Keratinocyte (primary cell): ENCODE measurements at regions not wholly inside any gene's neighbourhood (a gene's known extent, or its start where the extent isn't known, plus 50 kb on each side); places are given as distances from the start of the nearest gene placed in this dataset.

Source experiments
- DNase-seq: peaks from one replicate; pipeline ENCODE4 v3.0.0-alpha.2; 2011; ENCODE audit warnings: low read depth, missing footprints, low spot score
- FAIRE-seq: peaks from 2 replicates; lab custom pipeline; 2011; peaks lifted over from hg19 to GRCh38; lab: Jason Lieb, UNC
- H2AFZ ChIP-seq: 2 replicates; pipeline ENCODE4 v1.6.0; 2012; ENCODE audit warnings: low read length, control low read depth, inconsistent platforms; ENCODE audit not compliant: control insufficient read depth
- H3K27ac ChIP-seq: 2 replicates; pipeline ENCODE4 v1.5.1; 2011; ENCODE audit warnings: low read length; ENCODE audit not compliant: control insufficient read depth, insufficient read depth
- H3K27me3 ChIP-seq: 3 replicates; pipeline ENCODE4 v1.6.0; 2011; ENCODE audit warnings: low read length; ENCODE audit not compliant: control insufficient read depth, insufficient read depth; ENCODE audit errors: extremely low read depth
- H3K36me3 ChIP-seq, 2 experiments: 2 replicates in 1 of 2; 3 replicates in 1 of 2; pipeline ENCODE4 v1.5.1; 2011; ENCODE audit warnings: low read length in 2 of 2, mild to moderate bottlenecking in 1 of 2; ENCODE audit not compliant: control insufficient read depth in 2 of 2, insufficient read depth in 2 of 2; ENCODE audit errors: extremely low read depth in 1 of 2
- H3K4me1 ChIP-seq: 3 replicates; pipeline ENCODE4 v1.5.1; 2011; ENCODE audit warnings: low read length; ENCODE audit not compliant: control insufficient read depth, insufficient read depth; ENCODE audit errors: extremely low read depth
- H3K4me2 ChIP-seq: 3 replicates; pipeline ENCODE4 v1.6.0; 2011; ENCODE audit warnings: low read depth, low read length; ENCODE audit not compliant: control insufficient read depth, insufficient read depth; ENCODE audit errors: extremely low read depth
- H3K4me3 ChIP-seq, 3 experiments: fragments of 200-600 bp in 1 of 3; sonication (generic) in 1 of 3; 2 replicates in 2 of 3; 3 replicates in 1 of 3; pipeline ENCODE4 v1.5.1; 2011 to 2016; ENCODE audit warnings: low read length in 3 of 3, mild to moderate bottlenecking in 3 of 3, control low read depth in 2 of 3, inconsistent platforms in 1 of 3, low read depth in 1 of 3, mixed read lengths in 1 of 3, mixed run types in 1 of 3, moderate library complexity in 1 of 3; ENCODE audit not compliant: control insufficient read depth in 2 of 3, insufficient read depth in 2 of 3; ENCODE audit errors: extremely low read depth in 1 of 3
- H3K79me2 ChIP-seq: 2 replicates; pipeline ENCODE4 v1.6.0; 2012; ENCODE audit warnings: low read length; ENCODE audit not compliant: control insufficient read depth, insufficient read depth
- H3K9ac ChIP-seq: 3 replicates; pipeline ENCODE4 v1.6.0; 2011; ENCODE audit warnings: low read length; ENCODE audit not compliant: control insufficient read depth, insufficient read depth; ENCODE audit errors: extremely low read depth
- H3K9me1 ChIP-seq: 3 replicates; pipeline ENCODE4 v1.6.0; 2011; ENCODE audit warnings: low read length; ENCODE audit not compliant: control insufficient read depth, insufficient read depth; ENCODE audit errors: extremely low read depth
- H3K9me3 ChIP-seq: 2 replicates; pipeline ENCODE4 v1.5.1; 2012; ENCODE audit warnings: low read depth, low read length; ENCODE audit not compliant: control insufficient read depth
- H4K20me1 ChIP-seq: 3 replicates; pipeline ENCODE4 v1.6.0; 2011; ENCODE audit warnings: low read length; ENCODE audit not compliant: control insufficient read depth, insufficient read depth; ENCODE audit errors: extremely low read depth
- EZH2 ChIP-seq: IDR thresholded peaks from one replicate; pipeline ENCODE4 v1.6.1; 2012; ENCODE audit warnings: inconsistent platforms, mild to moderate bottlenecking, low read length, moderate library complexity
- dilution Hi-C: fragments of 300-500 bp; cut with MboI; formaldehyde crosslinking; loops from one replicate; pipeline ENCODE4 v1.7.0; 2020; ENCODE audit warnings: low sequenced_read_pairs; ENCODE audit not compliant: extremely low pct_ligation_motif_present
- TF ChIP-seq, protein P1 (sequence below), 3 experiments: IDR thresholded peaks in 1 of 3; conservative IDR thresholded peaks in 1 of 3; optimal IDR thresholded peaks in 1 of 3; 2 replicates in 2 of 3; 3 replicates in 1 of 3; pipeline versions ENCODE3 to v1.5.1; 2011; ENCODE audit warnings: low read length in 3 of 3, mild to moderate bottlenecking in 3 of 3, moderate library complexity in 2 of 3, control low read depth in 1 of 3, inconsistent platforms in 1 of 3; ENCODE audit not compliant: insufficient read depth in 2 of 3; ENCODE audit errors: extremely low read depth in 1 of 3

DNA sequence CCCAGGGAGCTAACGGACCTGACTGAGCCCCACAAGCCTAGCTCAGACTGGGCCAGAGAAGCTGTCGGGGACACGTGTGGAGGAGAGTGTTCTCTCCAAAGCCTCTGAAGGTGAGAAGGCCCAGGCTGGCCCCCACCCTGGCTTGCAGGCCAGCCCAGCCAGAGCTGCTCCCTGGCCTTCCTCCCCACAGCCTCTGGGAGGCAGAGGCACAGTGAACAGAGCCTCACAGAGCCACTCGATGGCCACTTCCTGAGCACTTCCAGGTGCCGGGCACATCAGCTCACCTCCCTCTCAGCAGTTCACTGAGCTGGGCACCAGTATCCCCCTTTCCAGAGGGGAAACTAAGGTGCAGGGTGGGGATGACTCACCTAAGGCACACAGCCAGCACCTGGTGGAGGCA is 109.4 kb upstream of the LINGO1 start:
- Histone ChIP-seq H3K27ac (no peak overlapping the region), H2AFZ (no peak overlapping the region), H3K36me3 (no peaks in the 10 kb centered on the region), H4K20me1 (peaks cover 5% of the 10 kb centered on the region), H3K9me3 (no peaks in the 10 kb centered on the region), H3K27me3 (peaks cover 32% of the 10 kb centered on the region), H3K4me3 (no peak overlapping the region), H3K4me2 (no peak overlapping the region), H3K4me1 (no peaks in the 10 kb centered on the region), H3K9ac (no peak overlapping the region), H3K9me1 (no peaks in the 10 kb centered on the region), H3K79me2 (no peaks in the 10 kb centered on the region)
- TF ChIP-seq, protein P1, sequence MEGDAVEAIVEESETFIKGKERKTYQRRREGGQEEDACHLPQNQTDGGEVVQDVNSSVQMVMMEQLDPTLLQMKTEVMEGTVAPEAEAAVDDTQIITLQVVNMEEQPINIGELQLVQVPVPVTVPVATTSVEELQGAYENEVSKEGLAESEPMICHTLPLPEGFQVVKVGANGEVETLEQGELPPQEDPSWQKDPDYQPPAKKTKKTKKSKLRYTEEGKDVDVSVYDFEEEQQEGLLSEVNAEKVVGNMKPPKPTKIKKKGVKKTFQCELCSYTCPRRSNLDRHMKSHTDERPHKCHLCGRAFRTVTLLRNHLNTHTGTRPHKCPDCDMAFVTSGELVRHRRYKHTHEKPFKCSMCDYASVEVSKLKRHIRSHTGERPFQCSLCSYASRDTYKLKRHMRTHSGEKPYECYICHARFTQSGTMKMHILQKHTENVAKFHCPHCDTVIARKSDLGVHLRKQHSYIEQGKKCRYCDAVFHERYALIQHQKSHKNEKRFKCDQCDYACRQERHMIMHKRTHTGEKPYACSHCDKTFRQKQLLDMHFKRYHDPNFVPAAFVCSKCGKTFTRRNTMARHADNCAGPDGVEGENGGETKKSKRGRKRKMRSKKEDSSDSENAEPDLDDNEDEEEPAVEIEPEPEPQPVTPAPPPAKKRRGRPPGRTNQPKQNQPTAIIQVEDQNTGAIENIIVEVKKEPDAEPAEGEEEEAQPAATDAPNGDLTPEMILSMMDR (optimal IDR thresholded peaks at IDR 0.05 in 1 of 3, IDR thresholded peaks at IDR 0.05 in 1 of 3, conservative IDR thresholded peaks at IDR 0.05 in 1 of 3; ENCODE audit: extremely low read depth in 1 of 3, insufficient read depth in 2 of 3, low read length in 3 of 3), result no peak
- no peak for TF ChIP-seq EZH2
- FAIRE-seq (no peak), DNase-seq (no peak)
- dilution Hi-C loops, result no loop called here

GRCh38 chr15:77741106-77741505 is 108.4 kb upstream of the LINGO1 start:
- Histone ChIP-seq H3K79me2 (no peaks in the 10 kb centered on the region), H2AFZ (no peak overlapping the region), H3K36me3 (no peaks in the 10 kb centered on the region), H4K20me1 (peaks cover 4% of the 10 kb centered on the region), H3K4me2 (no peak overlapping the region), H3K27me3 (peaks cover 27% of the 10 kb centered on the region), H3K4me1 (no peaks in the 10 kb centered on the region), H3K9me3 (no peaks in the 10 kb centered on the region), H3K9me1 (no peaks in the 10 kb centered on the region), H3K9ac (no peak overlapping the region), H3K4me3 (no peak overlapping the region), H3K27ac (no peak overlapping the region)
- DNase-seq (no peak), FAIRE-seq (no peak)
- no peak for TF ChIP-seq EZH2
- TF ChIP-seq, protein P1 (optimal IDR thresholded peaks at IDR 0.05 in 1 of 3, IDR thresholded peaks at IDR 0.05 in 1 of 3, conservative IDR thresholded peaks at IDR 0.05 in 1 of 3; ENCODE audit: extremely low read depth in 1 of 3, insufficient read depth in 2 of 3, low read length in 3 of 3), result no peak
- dilution Hi-C loops, result no loop called here
